Glutamatergic neuron (in vitro differentiated cells): ENCODE measurements at regions not wholly inside any gene's neighbourhood (a gene's known extent, or its start where the extent isn't known, plus 50 kb on each side); places are given as distances from the start of the nearest gene placed in this dataset.

Experiments used
- DNase-seq: peaks from one replicate; pipeline ENCODE4 v3.0.0; 2022
- H3K27ac Mint-ChIP-seq: one replicate; pipeline ENCODE4 v1.8.0; 2020; ENCODE audit warnings: mild to moderate bottlenecking, mixed read lengths, inconsistent platforms; ENCODE audit not compliant: unreplicated experiment
- H3K27me3 Mint-ChIP-seq: one replicate; pipeline ENCODE4 v1.8.0; 2020; ENCODE audit warnings: mild to moderate bottlenecking, moderate library complexity, mixed read lengths, inconsistent platforms; ENCODE audit not compliant: unreplicated experiment
- H3K36me3 Mint-ChIP-seq: one replicate; pipeline ENCODE4 v1.8.0; 2020; ENCODE audit warnings: mild to moderate bottlenecking, mixed read lengths, inconsistent platforms; ENCODE audit not compliant: unreplicated experiment
- H3K4me1 Mint-ChIP-seq: one replicate; pipeline ENCODE4 v1.8.0; 2020; ENCODE audit warnings: mild to moderate bottlenecking, low read depth, mixed read lengths, inconsistent platforms; ENCODE audit not compliant: unreplicated experiment
- H3K4me3 Mint-ChIP-seq: one replicate; pipeline ENCODE4 v1.8.0; 2020; ENCODE audit warnings: mild to moderate bottlenecking, mixed read lengths, inconsistent platforms; ENCODE audit not compliant: unreplicated experiment
- H3K9me3 Mint-ChIP-seq: one replicate; pipeline ENCODE4 v1.8.0; 2020; ENCODE audit warnings: mild to moderate bottlenecking, moderate library complexity, mixed read lengths, inconsistent platforms; ENCODE audit not compliant: unreplicated experiment
- CTCF ChIP-seq: fragments of 200-600 bp; sonication (generic); IDR thresholded peaks from one replicate; pipeline ENCODE4 v1.5.0; 2021; ENCODE audit not compliant: partially characterized antibody, unreplicated experiment

- Mint-ChIP-seq H3K9me3 (no peaks in the 10 kb centered on the region), H3K4me3 (no peak overlapping the region), H3K36me3 (no peaks in the 10 kb centered on the region), H3K4me1 (no peaks in the 10 kb centered on the region), H3K27ac (no peak overlapping the region), H3K27me3 (no peaks in the 10 kb centered on the region)
- DNase-seq = no peak
- no peak for TF ChIP-seq CTCF
These were observed 208.9 kb upstream of the PRR16 start for GRCh38 chr5:120255214-120255613.

GRCh38 chr5:120256376-120256775 lies 207.7 kb upstream of the PRR16 start:
- no peaks in the 10 kb centered on the region for H3K4me1 Mint-ChIP-seq
- no peaks in the 10 kb centered on the region for H3K27me3 Mint-ChIP-seq
- no peaks in the 10 kb centered on the region for H3K9me3 Mint-ChIP-seq
- DNase-seq = no peak
- H3K27ac Mint-ChIP-seq = no peak overlapping the region
- no peak overlapping the region for H3K4me3 Mint-ChIP-seq
- TF ChIP-seq CTCF = no peak
- no peaks in the 10 kb centered on the region for H3K36me3 Mint-ChIP-seq

GRCh38 chr5:120257358-120257971 lies 206.6 kb upstream of the PRR16 start:
- Mint-ChIP-seq H3K9me3 (no peaks in the 10 kb centered on the region), H3K4me3 (no peak overlapping the region), H3K27ac (no peak overlapping the region), H3K36me3 (no peaks in the 10 kb centered on the region), H3K27me3 (no peaks in the 10 kb centered on the region), H3K4me1 (no peaks in the 10 kb centered on the region)
- DNase-seq = no peak
- TF ChIP-seq CTCF = no peak

GRCh38 chr5:120258123-120258522 lies 206.0 kb upstream of the PRR16 start:
- Mint-ChIP-seq H3K4me3 (no peak overlapping the region), H3K36me3 (no peaks in the 10 kb centered on the region), H3K27ac (no peak overlapping the region), H3K27me3 (no peaks in the 10 kb centered on the region), H3K4me1 (no peaks in the 10 kb centered on the region), H3K9me3 (no peaks in the 10 kb centered on the region)
- DNase-seq = no peak
- TF ChIP-seq CTCF = no peak

- Mint-ChIP-seq H3K27ac (no peak overlapping the region), H3K9me3 (no peaks in the 10 kb centered on the region), H3K27me3 (no peaks in the 10 kb centered on the region), H3K4me1 (no peaks in the 10 kb centered on the region), H3K4me3 (no peak overlapping the region), H3K36me3 (no peaks in the 10 kb centered on the region)
- TF ChIP-seq CTCF = no peak
- DNase-seq = no peak
These were observed 203.4 kb upstream of the PRR16 start for GRCh38 chr5:120260651-120261050.
